IMR-90 (cell line): ENCODE measurements at regions not wholly inside any gene's neighbourhood (a gene's known extent, or its start where the extent isn't known, plus 50 kb on each side); places are given as distances from the start of the nearest gene placed in this dataset.
"Not testable (repeated sequence)": the region's sequence is repeated elsewhere in the genome, so short reads cannot be mapped to it uniquely, and the experiment has no call there.

Experiments used
- ATAC-seq: fragments of 200-7000 bp; cut with Tn5 transposase; 2 replicates; pipeline ENCODE4 v1.9.1; 2020; ENCODE audit warnings: low read depth, mild to moderate bottlenecking, moderate library complexity
- BruUV-seq: library from RNA; stranded (reverse); fragments of 400-500 nt; replicated peaks from 2 replicates; lab custom pipeline; 2021; lab: Mats Ljungman, UMichigan
- CTCF ChIA-PET: fragments of 300-600 bp; formaldehyde crosslinking; extraction: SDS; loops from one replicate; lab custom pipeline; 2021; ENCODE audit warnings: antibody characterized with exemption; lab: Yijun Ruan, JAX
- POLR2A ChIA-PET: fragments of 300-600 bp; sonication (Branson Sonifier 250); formaldehyde crosslinking; loops from one replicate; lab custom pipeline; 2022; ENCODE audit warnings: antibody characterized with exemption; ENCODE audit not compliant: unreplicated experiment; lab: Charles Lee
- DNase-seq: peaks from one replicate; pipeline ENCODE4 v3.0.0; 2013
- H2AFZ ChIP-seq: replicated peaks from 2 replicates; pipeline ENCODE3; 2013; ENCODE audit warnings: low read length, mild to moderate bottlenecking; ENCODE audit not compliant: poor library complexity
- H2AK5ac ChIP-seq: 2 replicates; pipeline ENCODE4 v1.6.1; 2013; ENCODE audit warnings: low read depth, low read length, inconsistent platforms
- H2AK9ac ChIP-seq: replicated peaks from 2 replicates; pipeline ENCODE3; 2013; ENCODE audit warnings: mild to moderate bottlenecking, low read depth, low read length, moderate library complexity; ENCODE audit not compliant: poor library complexity
- H2BK120ac ChIP-seq: 2 replicates; pipeline ENCODE4 v1.6.1; 2013; ENCODE audit warnings: low read depth, low read length, inconsistent platforms
- H2BK15ac ChIP-seq: 3 replicates; pipeline ENCODE4 v1.6.1; 2013; ENCODE audit warnings: low read depth, low read length, inconsistent platforms
- H2BK20ac ChIP-seq: 2 replicates; pipeline ENCODE4 v1.6.1; 2013; ENCODE audit warnings: low read depth, mild to moderate bottlenecking, inconsistent platforms, low read length, moderate library complexity
- H2BK5ac ChIP-seq: 2 replicates; pipeline ENCODE4 v1.6.1; 2013; ENCODE audit warnings: mild to moderate bottlenecking, low read depth, low read length, inconsistent platforms; ENCODE audit not compliant: poor library complexity, severe bottlenecking
- H3K14ac ChIP-seq: replicated peaks from 2 replicates; pipeline ENCODE4 v1.6.1; 2013; ENCODE audit warnings: low read depth, low read length, inconsistent platforms
- H3K18ac ChIP-seq: 2 replicates; pipeline ENCODE4 v1.6.1; 2013; ENCODE audit warnings: low read depth, low read length, control low read depth
- H3K23ac ChIP-seq: 2 replicates; pipeline ENCODE4 v1.6.1; 2013; ENCODE audit warnings: low read depth, low read length, inconsistent platforms
- H3K27ac ChIP-seq: 2 replicates; pipeline ENCODE4 v1.5.1; 2013; ENCODE audit warnings: mild to moderate bottlenecking, control low read depth, low read length; ENCODE audit not compliant: insufficient read depth
- H3K27me3 ChIP-seq: 2 replicates; pipeline ENCODE4 v1.6.1; 2013; ENCODE audit warnings: low read length; ENCODE audit not compliant: control insufficient read depth, insufficient read depth
- H3K36me3 ChIP-seq: 2 replicates; pipeline ENCODE4 v1.6.1; 2013; ENCODE audit warnings: low read length, mixed read lengths; ENCODE audit not compliant: control insufficient read depth, insufficient read depth
- H3K4ac ChIP-seq: 2 replicates; pipeline ENCODE4 v1.6.1; 2013; ENCODE audit warnings: low read depth, low read length, inconsistent platforms
- H3K4me1 ChIP-seq: 2 replicates; pipeline ENCODE4 v1.6.1; 2013; ENCODE audit warnings: low read length, mixed read lengths; ENCODE audit not compliant: control insufficient read depth, insufficient read depth
- H3K4me2 ChIP-seq: 2 replicates; pipeline ENCODE4 v1.6.1; 2013; ENCODE audit warnings: low read depth, mild to moderate bottlenecking, control low read depth, low read length, moderate library complexity
- H3K4me3 ChIP-seq: 2 replicates; pipeline ENCODE4 v1.5.1; 2013; ENCODE audit warnings: low read depth, mild to moderate bottlenecking, control low read depth, low read length, moderate library complexity; ENCODE audit not compliant: insufficient read depth
- H3K56ac ChIP-seq: 2 replicates; pipeline ENCODE4 v1.6.1; 2013; ENCODE audit warnings: low read length, inconsistent platforms; ENCODE audit not compliant: insufficient read depth; ENCODE audit errors: extremely low read depth
- H3K79me1 ChIP-seq, 2 experiments: 2 replicates each; pipeline ENCODE4 v1.6.1; 2013; ENCODE audit warnings: low read length in 2 of 2, inconsistent platforms in 1 of 2, low read depth in 1 of 2
- H3K9ac ChIP-seq: 2 replicates; pipeline ENCODE4 v1.6.1; 2013; ENCODE audit warnings: low read depth, low read length, control low read depth
- H3K9me1 ChIP-seq: 2 replicates; pipeline ENCODE4 v1.6.1; 2013; ENCODE audit warnings: low read length, inconsistent platforms; ENCODE audit not compliant: insufficient read depth
- H3K9me3 ChIP-seq: 2 replicates; pipeline ENCODE4 v1.6.1; 2013; ENCODE audit warnings: low read length; ENCODE audit not compliant: control insufficient read depth, insufficient read depth
- H4K20me1 ChIP-seq: 2 replicates; pipeline ENCODE4 v1.6.1; 2013; ENCODE audit warnings: low read length, inconsistent platforms; ENCODE audit not compliant: insufficient read depth
- H4K5ac ChIP-seq: 2 replicates; pipeline ENCODE4 v1.6.1; 2013; ENCODE audit warnings: mild to moderate bottlenecking, low read depth, low read length, control low read depth
- H4K8ac ChIP-seq, 2 experiments: 2 replicates each; pipeline ENCODE4 v1.6.1; 2013; ENCODE audit warnings: low read depth in 2 of 2, low read length in 2 of 2, control low read depth in 1 of 2, inconsistent platforms in 1 of 2
- H4K91ac ChIP-seq: 2 replicates; pipeline ENCODE4 v1.6.1; 2013; ENCODE audit warnings: low read depth, low read length, inconsistent platforms; ENCODE audit not compliant: insufficient read depth
- WGBS, 2 experiments: methylation state at CpG; one replicate each; pipeline versions ENCODE4 v1.1.5 to v1.1.7; 2013; ENCODE audit warnings: missing lambda C conversion rate in 2 of 2; ENCODE audit not compliant: insufficient read length in 1 of 2; ENCODE audit errors: extremely low coverage in 2 of 2; 5-methylcytosine and 5-hydroxymethylcytosine counted together
- dilution Hi-C: fragments of 300-500 bp; cut with HindIII; formaldehyde crosslinking; loops from one replicate; pipeline ENCODE4 v1.14.3; 2018; ENCODE audit warnings: low sequenced_read_pairs; ENCODE audit not compliant: unreplicated experiment
- in situ Hi-C: fragments of 300-500 bp; cut with MboI; formaldehyde crosslinking; loops from 3 replicates; pipeline ENCODE4 v1.14.3; 2019; ENCODE audit warnings: low sequenced_read_pairs, inconsistent platforms, mixed read lengths
- intact Hi-C: fragments of 100-400 bp; cut with micrococcal nuclease; formaldehyde crosslinking; loops from 2 replicates; pipeline ENCODE4 v1.10.0; 2022

- POLR2A ChIA-PET, H3K36me3 ChIP-seq, H3K27me3 ChIP-seq, H4K20me1 ChIP-seq, H3K4ac ChIP-seq, intact Hi-C loops, H2BK15ac ChIP-seq, dilution Hi-C loops, H4K5ac ChIP-seq, ATAC-seq, H3K18ac ChIP-seq, H3K27ac ChIP-seq, H3K9me3 ChIP-seq, DNase-seq, H3K79me1 ChIP-seq, H4K8ac ChIP-seq, H2AK5ac ChIP-seq, in situ Hi-C loops, H3K14ac ChIP-seq, H3K4me3 ChIP-seq, H3K9ac ChIP-seq, CTCF ChIA-PET, H2AK9ac ChIP-seq, H4K91ac ChIP-seq, H3K56ac ChIP-seq, H3K4me2 ChIP-seq, H3K4me1 ChIP-seq, H3K9me1 ChIP-seq, BruUV-seq, H2BK120ac ChIP-seq, H3K23ac ChIP-seq, H2BK5ac ChIP-seq, H2BK20ac ChIP-seq, H2AFZ ChIP-seq: not testable (repeated sequence)
- no CpG with 5 or more reads among the region's 2 CpGs for WGBS, 2 experiments
These were observed 668.3 kb downstream of the SLCO4C1 start for GRCh38 chr5:101627770-101628169.
